ENCODE measurements at regions not wholly inside any gene's neighbourhood (a gene's known extent, or its start where the extent isn't known, plus 50 kb on each side); places are given as distances from the start of the nearest gene placed in this dataset.

DNA sequence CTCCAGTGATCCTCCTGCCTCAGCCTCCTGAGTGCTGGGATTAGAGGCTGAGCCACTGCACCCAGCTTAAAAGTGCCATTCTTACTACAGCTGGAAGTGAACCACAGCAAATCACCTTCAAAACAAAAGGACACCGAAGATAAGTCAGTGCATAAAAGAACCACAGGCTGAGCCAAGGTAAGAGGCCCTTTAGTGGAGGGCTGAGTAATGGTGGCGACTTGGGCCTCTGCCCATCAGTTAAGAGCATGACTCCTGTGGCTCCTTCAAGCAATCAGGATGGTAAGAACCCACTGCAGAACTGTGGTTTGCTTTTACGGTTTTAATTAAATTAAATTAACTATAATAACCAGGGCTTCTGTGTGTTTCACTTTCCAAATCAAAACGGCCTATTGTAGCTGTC, 75.1 kb downstream of the CTAGE1 start:
- H3K9me3 ChIP-seq (ENCODE audit: control insufficient read depth, low read depth, low read length), result no peaks in the 10 kb centered on the region
- H2AFZ ChIP-seq (ENCODE audit: low read length), result no peak overlapping the region
- no peaks in the 10 kb centered on the region for H3K79me1 ChIP-seq (ENCODE audit: insufficient read depth, low read depth, low read length, poor library complexity, severe bottlenecking)
- no peaks in the 10 kb centered on the region for H4K20me1 ChIP-seq (ENCODE audit: control insufficient read depth, insufficient read depth, insufficient read length)
- H3K4ac ChIP-seq (ENCODE audit: low read depth, low read length), result no peak overlapping the region
- no peak overlapping the region for H3K27ac Mint-ChIP-seq
- no peaks in the 10 kb centered on the region for H3K4me1 ChIP-seq (ENCODE audit: insufficient read depth, low read length)
- no peak overlapping the region for H2BK20ac ChIP-seq (ENCODE audit: low read depth, low read length, poor library complexity, severe bottlenecking)
- no peak for TF ChIP-seq CTCF (conservative IDR thresholded peaks at IDR 0.05)
- H3K27ac ChIP-seq (ENCODE audit: insufficient read length, low read depth, low read length), result no peak overlapping the region
- no peak overlapping the region for H2AK5ac ChIP-seq (ENCODE audit: insufficient read length, low read length)
- H3K9me3 Mint-ChIP-seq, result no peaks in the 10 kb centered on the region; a peak in 1 of 5 replicates
- no peak overlapping the region for H2BK15ac ChIP-seq (ENCODE audit: low read depth, low read length)
- no peak overlapping the region for H2BK12ac ChIP-seq (ENCODE audit: insufficient read length, low read depth, low read length)
- no peaks in the 10 kb centered on the region for H3K23me2 ChIP-seq (ENCODE audit: insufficient read length, low read depth, low read length, poor library complexity, severe bottlenecking)
- no peak overlapping the region for H3K18ac ChIP-seq (ENCODE audit: insufficient read length, low read depth, low read length)
- no peak overlapping the region for H4K8ac ChIP-seq (replicated peaks; ENCODE audit: insufficient read length, low read depth, low read length)
- H3K23ac ChIP-seq (ENCODE audit: insufficient read length, low read depth, low read length), result no peak overlapping the region
- H2BK120ac ChIP-seq (ENCODE audit: low read depth, low read length, poor library complexity, severe bottlenecking), result no peak overlapping the region
- peaks cover 16% of the 10 kb centered on the region; the same call in 1 of the 2 replicates for H3K27me3 ChIP-seq (ENCODE audit: insufficient read depth, low read length)
- DNase-seq, result no peak
- H2BK5ac ChIP-seq (ENCODE audit: insufficient read length, low read length), result no peak overlapping the region
- H3K56ac ChIP-seq (ENCODE audit: insufficient read length, low read depth, low read length), result no peak overlapping the region
- no peak overlapping the region for H3K14ac ChIP-seq (ENCODE audit: insufficient read depth, low read length)
- no peak overlapping the region for H3K9ac ChIP-seq (ENCODE audit: extremely low read depth, insufficient read length, low read length)
- no peaks in the 10 kb centered on the region for H3K79me2 ChIP-seq (ENCODE audit: insufficient read depth, low read length)
- no peak overlapping the region for H4K91ac ChIP-seq (ENCODE audit: insufficient read length, low read depth, low read length)
- H3T11ph ChIP-seq (ENCODE audit: low read length), result no peak overlapping the region
- no peak overlapping the region for H3K4me2 ChIP-seq (ENCODE audit: insufficient read depth, insufficient read length, low read length)
- H3K36me3 Mint-ChIP-seq (ENCODE audit: insufficient read depth in 1 of 3, low read depth in 3 of 3), result no peaks in the 10 kb centered on the region
- no peak overlapping the region for H3K4me3 Mint-ChIP-seq
- no peak overlapping the region for H4K5ac ChIP-seq (ENCODE audit: insufficient read length, low read depth, low read length)
- H3K27me3 Mint-ChIP-seq (ENCODE audit: low read depth), result peaks cover 87% of the 10 kb centered on the region
- WGBS (ENCODE audit: extremely low coverage, insufficient read length, low lambda C conversion rate), result no CpG with 5 or more reads among the region's 4 CpGs
- H3K4me1 Mint-ChIP-seq, result peaks cover 13 to 16% of the 10 kb centered on the region in 2 experiments
